Natural killer cell (primary cell): ENCODE measurements at regions not wholly inside any gene's neighbourhood (a gene's known extent, or its start where the extent isn't known, plus 50 kb on each side); places are given as distances from the start of the nearest gene placed in this dataset.

Experiments
- ATAC-seq, 3 donors: fragments of 150-1000 bp in 2 of 3; fragments of 200-7000 bp in 1 of 3; cut with Tn5 transposase; 1 replicate in 1 of 3; 2 replicates in 2 of 3; pipeline ENCODE4 v1.10.0; 2021; ENCODE audit warnings: mild to moderate bottlenecking in 2 of 3, moderate library complexity in 2 of 3
- DNase-seq, 2 donors: peaks; one replicate each; pipeline versions ENCODE4 v3.0.0 to v3.0.0-alpha.2; 2013 to 2021; ENCODE audit warnings: mixed read lengths in 1 of 2
- H3K27ac ChIP-seq: one replicate; pipeline ENCODE4 v1.5.1; 2013; ENCODE audit warnings: mild to moderate bottlenecking, low read length
- H3K27me3 ChIP-seq: one replicate; pipeline ENCODE4 v1.6.1; 2013; ENCODE audit warnings: low read length; ENCODE audit not compliant: control insufficient read depth, insufficient read depth
- H3K36me3 ChIP-seq: one replicate; pipeline ENCODE4 v1.6.1; 2013; ENCODE audit warnings: low read length; ENCODE audit not compliant: control insufficient read depth, insufficient read depth
- H3K4me1 ChIP-seq: one replicate; pipeline ENCODE4 v1.6.1; 2013; ENCODE audit warnings: low read length; ENCODE audit not compliant: control insufficient read depth, insufficient read depth
- H3K4me3 ChIP-seq: one replicate; pipeline ENCODE4 v1.5.1; 2013; ENCODE audit warnings: low read length
- H3K9me3 ChIP-seq: one replicate; pipeline ENCODE4 v1.6.1; 2013; ENCODE audit warnings: low read length; ENCODE audit not compliant: control insufficient read depth, insufficient read depth
- H3K27ac Mint-ChIP-seq, 2 donors: one replicate each; pipeline ENCODE4 v1.8.0; 2022; ENCODE audit warnings: mild to moderate bottlenecking in 2 of 2, mixed read lengths in 2 of 2, moderate library complexity in 1 of 2
- H3K27me3 Mint-ChIP-seq, 2 donors: one replicate each; pipeline ENCODE4 v1.8.0; 2022; ENCODE audit warnings: low read depth in 2 of 2, mixed read lengths in 2 of 2
- H3K36me3 Mint-ChIP-seq: one replicate; pipeline ENCODE4 v1.8.0; 2022; ENCODE audit warnings: mixed read lengths
- H3K4me1 Mint-ChIP-seq, 2 donors: one replicate each; pipeline ENCODE4 v1.8.0; 2022; ENCODE audit warnings: mixed read lengths in 2 of 2
- H3K4me3 Mint-ChIP-seq: one replicate; pipeline ENCODE4 v1.8.0; 2022; ENCODE audit warnings: mild to moderate bottlenecking, moderate library complexity, mixed read lengths
- H3K9me3 Mint-ChIP-seq, 2 donors: one replicate each; pipeline ENCODE4 v1.8.0; 2022; ENCODE audit warnings: mixed read lengths in 2 of 2
- WGBS: methylation state at CpG from one replicate; pipeline ENCODE4 v1.1.7; 2013; ENCODE audit warnings: missing lambda C conversion rate; ENCODE audit not compliant: insufficient coverage; 5-methylcytosine and 5-hydroxymethylcytosine counted together
- intact Hi-C: fragments of 100-400 bp; cut with micrococcal nuclease; formaldehyde crosslinking; loops from one replicate; pipeline ENCODE4 v1.14.2; 2022
- TF ChIP-seq, protein P1 (sequence below): fragments of 200-600 bp; IDR thresholded peaks from one replicate; pipeline ENCODE4 v1.8.0; 2022; ENCODE audit warnings: antibody characterized with exemption

DNA sequence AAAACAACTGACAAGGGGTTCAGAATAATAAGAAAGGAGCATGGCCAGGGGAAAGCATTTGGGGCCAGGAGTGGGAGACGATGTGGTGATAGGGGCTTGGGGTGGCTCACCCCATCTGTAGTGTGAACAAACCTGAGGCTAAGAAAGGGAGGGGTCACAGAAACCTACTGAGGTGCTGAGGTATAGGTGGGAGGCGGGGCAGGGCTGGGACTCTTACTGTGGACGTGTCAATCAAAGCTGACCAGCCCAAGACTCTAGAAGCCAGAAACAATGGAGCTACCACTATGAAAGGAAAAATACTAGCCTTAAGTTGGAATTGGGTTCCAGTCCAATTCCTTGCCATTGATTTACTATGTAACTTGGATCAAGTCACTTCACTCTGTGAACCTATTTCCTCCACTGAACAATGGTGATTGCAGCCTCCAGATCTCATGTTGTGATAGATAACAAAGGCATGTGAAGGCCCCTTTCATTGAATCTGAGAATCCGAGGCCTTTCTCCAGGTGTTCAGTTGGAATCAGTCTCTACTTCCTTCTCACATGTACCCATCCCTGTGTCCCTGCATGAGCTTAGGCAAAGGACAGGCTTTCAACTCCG lies 260.9 kb upstream of the HES1 start:
- 86% methylated on average over 4 of the region's 5 CpGs for WGBS
- Mint-ChIP-seq H3K4me3 (no peak overlapping the region), H3K9me3 (no peaks in the 10 kb centered on the region), H3K27me3 (peaks cover 20 to 23% of the 10 kb centered on the region in 2 donors), H3K4me1 (peaks cover 0 to 3% of the 10 kb centered on the region in 2 donors), H3K27ac (no peak overlapping the region), H3K36me3 (no peaks in the 10 kb centered on the region)
- ATAC-seq: no peak
- Histone ChIP-seq H3K36me3 (no peaks in the 10 kb centered on the region), H3K4me1 (peaks cover 5% of the 10 kb centered on the region), H3K4me3 (no peak overlapping the region), H3K27ac (no peak overlapping the region), H3K27me3 (peaks cover 1% of the 10 kb centered on the region), H3K9me3 (no peaks in the 10 kb centered on the region)
- intact Hi-C loops: no loop called here
- TF ChIP-seq, protein P1, sequence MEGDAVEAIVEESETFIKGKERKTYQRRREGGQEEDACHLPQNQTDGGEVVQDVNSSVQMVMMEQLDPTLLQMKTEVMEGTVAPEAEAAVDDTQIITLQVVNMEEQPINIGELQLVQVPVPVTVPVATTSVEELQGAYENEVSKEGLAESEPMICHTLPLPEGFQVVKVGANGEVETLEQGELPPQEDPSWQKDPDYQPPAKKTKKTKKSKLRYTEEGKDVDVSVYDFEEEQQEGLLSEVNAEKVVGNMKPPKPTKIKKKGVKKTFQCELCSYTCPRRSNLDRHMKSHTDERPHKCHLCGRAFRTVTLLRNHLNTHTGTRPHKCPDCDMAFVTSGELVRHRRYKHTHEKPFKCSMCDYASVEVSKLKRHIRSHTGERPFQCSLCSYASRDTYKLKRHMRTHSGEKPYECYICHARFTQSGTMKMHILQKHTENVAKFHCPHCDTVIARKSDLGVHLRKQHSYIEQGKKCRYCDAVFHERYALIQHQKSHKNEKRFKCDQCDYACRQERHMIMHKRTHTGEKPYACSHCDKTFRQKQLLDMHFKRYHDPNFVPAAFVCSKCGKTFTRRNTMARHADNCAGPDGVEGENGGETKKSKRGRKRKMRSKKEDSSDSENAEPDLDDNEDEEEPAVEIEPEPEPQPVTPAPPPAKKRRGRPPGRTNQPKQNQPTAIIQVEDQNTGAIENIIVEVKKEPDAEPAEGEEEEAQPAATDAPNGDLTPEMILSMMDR: no peak
- no peak for DNase-seq

DNA sequence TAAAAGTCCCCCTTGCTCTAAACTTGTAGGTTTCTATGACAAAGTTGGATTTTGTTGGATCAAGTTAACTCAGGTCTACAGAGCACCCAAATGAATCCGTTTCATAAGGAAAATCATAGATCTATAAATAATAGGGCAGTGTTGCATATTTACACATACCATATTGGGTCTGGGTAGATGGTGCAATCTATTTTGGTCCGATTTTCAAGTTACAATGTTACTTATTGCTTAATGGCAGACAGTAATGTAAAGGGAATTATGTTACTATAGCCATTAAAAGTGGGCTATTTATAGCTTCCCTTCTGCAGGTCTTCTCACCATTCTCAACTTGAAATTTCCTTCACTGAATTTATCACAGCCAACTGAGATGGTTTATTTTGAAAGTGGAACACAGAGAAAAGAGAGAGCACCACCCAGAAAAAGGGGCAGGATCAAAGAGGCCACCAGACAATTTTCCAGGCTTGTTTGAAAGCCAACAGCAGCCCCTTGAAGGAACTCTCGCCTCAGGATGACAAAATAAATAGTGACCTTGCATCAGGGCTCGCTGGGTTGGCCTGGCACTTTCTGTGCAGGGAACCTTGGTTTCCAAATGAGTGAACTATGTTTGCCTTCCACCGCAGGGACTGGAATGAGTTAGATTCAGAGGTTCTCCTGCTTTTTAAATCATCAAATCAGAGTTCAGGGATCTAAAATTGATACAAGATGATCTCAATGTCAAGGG lies 260.2 kb upstream of the HES1 start:
- no peaks in the 10 kb centered on the region for H3K36me3 Mint-ChIP-seq
- Histone ChIP-seq H3K27me3 (no peaks in the 10 kb centered on the region), H3K36me3 (no peaks in the 10 kb centered on the region), H3K9me3 (no peaks in the 10 kb centered on the region), H3K4me3 (no peak overlapping the region), H3K4me1 (peaks cover 2% of the 10 kb centered on the region), H3K27ac (no peak overlapping the region)
- H3K9me3 Mint-ChIP-seq: no peaks in the 10 kb centered on the region
- intact Hi-C loops: no loop called here
- no peak overlapping the region for H3K4me3 Mint-ChIP-seq
- peaks cover 16 to 17% of the 10 kb centered on the region in 2 donors for H3K27me3 Mint-ChIP-seq
- TF ChIP-seq, protein P1: no peak
- ATAC-seq (no peak), DNase-seq (no peak)
- no peaks in the 10 kb centered on the region for H3K4me1 Mint-ChIP-seq
- H3K27ac Mint-ChIP-seq: no peak overlapping the region
- WGBS: 63% methylated on average over 4 of the region's 5 CpGs

DNA sequence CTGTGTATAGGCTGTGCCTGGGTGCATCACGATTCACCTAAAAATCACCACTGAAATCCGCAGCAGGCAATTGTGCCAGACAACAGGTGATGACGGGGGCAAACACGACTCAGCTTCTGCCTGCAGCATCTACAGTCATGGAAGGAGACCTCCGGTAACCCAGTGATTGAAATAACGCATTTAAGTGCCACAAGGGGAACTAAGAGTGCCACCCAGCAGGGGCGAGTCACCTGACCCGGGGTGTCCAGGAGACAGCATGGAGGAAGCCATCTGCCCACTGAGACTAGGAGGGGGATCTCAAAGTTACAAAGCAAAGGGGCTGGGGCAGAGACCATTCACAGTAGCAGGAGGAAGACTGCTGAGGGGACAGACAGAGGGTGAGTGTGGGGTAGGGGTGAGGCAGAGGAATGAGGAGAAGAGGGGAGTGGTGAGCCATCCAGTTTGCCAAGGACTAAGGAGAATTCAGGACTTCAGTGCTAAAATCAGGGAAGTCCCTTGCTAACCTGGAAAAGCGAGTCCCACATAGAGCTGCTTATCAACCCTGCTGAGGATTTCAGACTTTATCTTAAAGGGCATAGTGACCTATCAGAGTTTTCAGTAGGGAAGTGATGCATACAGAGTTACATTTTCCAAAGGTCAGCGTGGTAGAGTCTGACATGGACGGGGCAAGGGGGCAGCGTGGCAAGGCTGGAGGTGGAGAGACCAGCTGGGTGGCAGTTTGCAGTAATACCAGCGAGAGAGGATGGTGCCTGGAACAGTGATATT lies 256.7 kb upstream of the HES1 start:
- Mint-ChIP-seq H3K4me3 (no peak overlapping the region), H3K9me3 (no peaks in the 10 kb centered on the region), H3K27me3 (peaks cover 20 to 30% of the 10 kb centered on the region in 2 donors), H3K4me1 (no peaks in the 10 kb centered on the region), H3K27ac (no peak overlapping the region), H3K36me3 (no peaks in the 10 kb centered on the region)
- H3K27me3 ChIP-seq: no peaks in the 10 kb centered on the region
- H3K4me3 ChIP-seq: no peak overlapping the region
- no peaks in the 10 kb centered on the region for H3K36me3 ChIP-seq
- TF ChIP-seq, protein P1: no peak
- WGBS: 74% methylated on average over 13 of the region's 13 CpGs
- intact Hi-C loops: no loop called here
- ATAC-seq: no peak
- no peak overlapping the region for H3K27ac ChIP-seq
- H3K9me3 ChIP-seq: no peaks in the 10 kb centered on the region
- no peak for DNase-seq
- no peaks in the 10 kb centered on the region for H3K4me1 ChIP-seq
